ENCODE measurements at regions not wholly inside any gene's neighbourhood (a gene's known extent, or its start where the extent isn't known, plus 50 kb on each side); places are given as distances from the start of the nearest gene placed in this dataset.
"Not testable (repeated sequence)": the region's sequence is repeated elsewhere in the genome, so short reads cannot be mapped to it uniquely, and the experiment has no call there.

GRCh38 chr3:159502986-159503385, 485.6 kb upstream of the IL12A start:
- intact Hi-C loops (cut with DNase I; ENCODE audit: low total_unique reads): no loop called here
- no peak overlapping the region for H3K4me3 ChIP-seq
- H3K9me3 ChIP-seq: no peaks in the 10 kb centered on the region
- H3K4me1 ChIP-seq: no peaks in the 10 kb centered on the region
- no peak for DNase-seq
- TF ChIP-seq, protein P1, sequence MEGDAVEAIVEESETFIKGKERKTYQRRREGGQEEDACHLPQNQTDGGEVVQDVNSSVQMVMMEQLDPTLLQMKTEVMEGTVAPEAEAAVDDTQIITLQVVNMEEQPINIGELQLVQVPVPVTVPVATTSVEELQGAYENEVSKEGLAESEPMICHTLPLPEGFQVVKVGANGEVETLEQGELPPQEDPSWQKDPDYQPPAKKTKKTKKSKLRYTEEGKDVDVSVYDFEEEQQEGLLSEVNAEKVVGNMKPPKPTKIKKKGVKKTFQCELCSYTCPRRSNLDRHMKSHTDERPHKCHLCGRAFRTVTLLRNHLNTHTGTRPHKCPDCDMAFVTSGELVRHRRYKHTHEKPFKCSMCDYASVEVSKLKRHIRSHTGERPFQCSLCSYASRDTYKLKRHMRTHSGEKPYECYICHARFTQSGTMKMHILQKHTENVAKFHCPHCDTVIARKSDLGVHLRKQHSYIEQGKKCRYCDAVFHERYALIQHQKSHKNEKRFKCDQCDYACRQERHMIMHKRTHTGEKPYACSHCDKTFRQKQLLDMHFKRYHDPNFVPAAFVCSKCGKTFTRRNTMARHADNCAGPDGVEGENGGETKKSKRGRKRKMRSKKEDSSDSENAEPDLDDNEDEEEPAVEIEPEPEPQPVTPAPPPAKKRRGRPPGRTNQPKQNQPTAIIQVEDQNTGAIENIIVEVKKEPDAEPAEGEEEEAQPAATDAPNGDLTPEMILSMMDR (IDR thresholded peaks at IDR 0.05): no peak
- H3K36me3 ChIP-seq: no peaks in the 10 kb centered on the region
- no peak overlapping the region for H3K27ac ChIP-seq
- no peaks in the 10 kb centered on the region for H3K27me3 ChIP-seq

- H3K4me3 ChIP-seq; H3K27ac ChIP-seq; H3K27me3 ChIP-seq; H3K9me3 ChIP-seq; H3K36me3 ChIP-seq; DNase-seq; H3K4me1 ChIP-seq; intact Hi-C loops (cut with DNase I; ENCODE audit: low total_unique reads): not testable (repeated sequence)
Observed at GRCh38 chr3:159510988-159511387, 477.6 kb upstream of the IL12A start.

GRCh38 chr3:159513444-159513843, 475.2 kb upstream of the IL12A start:
- no peaks in the 10 kb centered on the region for H3K9me3 ChIP-seq
- no peak overlapping the region for H3K27ac ChIP-seq
- no peak for DNase-seq
- no peaks in the 10 kb centered on the region for H3K27me3 ChIP-seq
- intact Hi-C loops (cut with DNase I; ENCODE audit: low total_unique reads): no loop called here
- H3K4me3 ChIP-seq: no peak overlapping the region
- no peaks in the 10 kb centered on the region for H3K36me3 ChIP-seq
- TF ChIP-seq, protein P1 (IDR thresholded peaks at IDR 0.05): no peak
- H3K4me1 ChIP-seq: no peaks in the 10 kb centered on the region

DNA sequence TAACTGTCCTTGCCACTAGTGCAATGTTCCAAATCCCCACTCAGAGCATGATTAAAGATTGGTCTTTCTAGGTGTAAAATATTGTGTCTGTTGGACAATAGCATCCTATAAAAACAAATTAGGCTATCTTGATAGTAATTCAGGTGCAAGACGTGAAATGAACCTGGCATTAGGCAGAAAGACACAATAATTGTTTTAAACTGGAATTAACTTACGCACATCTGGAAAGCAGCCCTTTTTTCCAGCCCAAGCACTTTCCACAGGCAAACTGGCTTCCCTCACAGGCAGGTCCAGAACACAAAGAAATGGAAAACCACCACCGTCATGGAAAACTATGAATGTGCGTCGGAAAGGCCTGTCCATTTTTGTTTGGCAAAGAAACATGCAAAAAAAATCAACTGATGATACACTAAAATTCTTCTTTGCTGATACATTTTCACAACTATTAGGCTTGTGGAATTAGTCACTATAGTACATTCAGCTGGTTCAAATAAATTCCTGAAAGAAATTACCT, 474.7 kb upstream of the IL12A start:
- intact Hi-C loops (cut with DNase I; ENCODE audit: low total_unique reads): no loop called here
- Histone ChIP-seq H3K27ac (no peak overlapping the region), H3K27me3 (no peaks in the 10 kb centered on the region), H3K36me3 (no peaks in the 10 kb centered on the region), H3K4me3 (no peak overlapping the region), H3K9me3 (no peaks in the 10 kb centered on the region), H3K4me1 (no peaks in the 10 kb centered on the region)
- DNase-seq: no peak
- TF ChIP-seq, protein P1 (IDR thresholded peaks at IDR 0.05): no peak

DNA sequence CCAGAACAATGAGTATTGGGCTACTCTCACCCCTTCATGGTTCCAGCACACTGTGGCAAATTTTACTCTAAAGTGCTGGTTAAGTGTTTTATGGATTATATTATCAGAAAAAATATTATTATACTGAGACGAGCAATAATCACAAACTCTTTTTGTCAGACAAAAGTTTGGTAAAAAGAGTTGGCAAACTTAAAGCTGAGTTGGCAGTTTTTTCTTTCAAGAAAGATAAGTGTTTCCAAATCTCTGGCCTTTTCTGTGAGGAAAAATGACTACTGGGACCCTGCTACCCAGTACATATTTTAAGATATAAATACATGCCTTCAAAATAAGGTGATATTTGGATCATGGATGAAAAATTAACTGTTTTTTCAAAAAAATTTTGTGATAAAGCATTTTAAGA, 471.5 kb upstream of the IL12A start:
- TF ChIP-seq, protein P1 (IDR thresholded peaks at IDR 0.05): no peak
- Histone ChIP-seq H3K27ac (no peak overlapping the region), H3K36me3 (no peaks in the 10 kb centered on the region), H3K27me3 (no peaks in the 10 kb centered on the region), H3K4me1 (no peaks in the 10 kb centered on the region), H3K9me3 (no peaks in the 10 kb centered on the region), H3K4me3 (no peak overlapping the region)
- intact Hi-C loops (cut with DNase I; ENCODE audit: low total_unique reads): no loop called here
- no peak for DNase-seq

- H3K27me3 ChIP-seq: no peaks in the 10 kb centered on the region
- H3K9me3 ChIP-seq: no peaks in the 10 kb centered on the region
- H3K4me1 ChIP-seq: no peaks in the 10 kb centered on the region
- TF ChIP-seq, protein P1 (IDR thresholded peaks at IDR 0.05): no peak
- intact Hi-C loops (cut with DNase I; ENCODE audit: low total_unique reads): no loop called here
- no peak for DNase-seq
- no peak overlapping the region for H3K27ac ChIP-seq
- no peak overlapping the region for H3K4me3 ChIP-seq
- no peaks in the 10 kb centered on the region for H3K36me3 ChIP-seq
Observed at GRCh38 chr3:159520638-159521037, 468.0 kb upstream of the IL12A start.
